HS-5 (cell line): ENCODE measurements at regions not wholly inside any gene's neighbourhood (a gene's known extent, or its start where the extent isn't known, plus 50 kb on each side); places are given as distances from the start of the nearest gene placed in this dataset.

Experiments
- DNase-seq: peaks from one replicate; pipeline ENCODE4 v3.0.0-alpha.2; 2012; ENCODE audit warnings: low read depth

DNA sequence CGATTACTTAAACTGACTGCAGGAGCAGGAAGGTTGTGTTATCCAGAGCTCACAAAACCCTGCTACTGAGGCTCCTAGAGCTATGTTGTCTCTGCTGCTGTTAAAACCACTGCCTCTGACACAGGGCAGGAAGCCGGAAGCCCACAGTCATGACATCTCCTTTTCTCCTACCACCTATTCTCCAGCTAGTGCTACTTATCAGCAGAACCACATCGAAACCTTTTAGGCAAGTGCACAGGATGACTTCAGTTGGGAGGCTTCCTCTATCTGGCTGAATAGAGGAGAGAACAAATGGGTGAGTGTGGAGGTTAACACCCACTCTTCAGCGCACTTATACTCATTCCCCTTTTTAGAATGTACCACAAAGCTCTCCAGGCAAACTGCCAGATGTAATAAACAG lies 638.0 kb downstream of the OTOL1 start:
- DNase-seq = no peak

- no peak for DNase-seq
Measured at GRCh38 chr3:162136136-162136535, 639.5 kb downstream of the OTOL1 start.

DNA sequence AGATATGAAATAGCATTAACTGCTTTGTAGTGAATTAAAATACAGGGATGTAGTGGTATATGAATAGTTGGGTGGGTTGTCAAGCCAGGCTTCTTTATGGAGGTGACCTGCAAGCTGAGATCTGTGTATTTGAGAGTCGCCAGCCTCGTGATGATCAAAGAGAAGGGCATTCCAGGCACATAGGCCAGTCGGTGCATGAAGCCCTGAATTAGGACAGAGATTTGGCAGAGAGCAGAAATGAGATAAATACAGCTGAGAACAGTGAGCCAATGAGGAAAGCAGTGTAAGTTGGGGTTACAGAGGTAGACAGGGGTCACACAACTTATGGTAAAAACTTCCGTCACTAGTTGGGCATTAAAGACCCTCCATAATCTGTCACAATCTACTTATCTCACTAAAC lies 641.9 kb downstream of the OTOL1 start:
- DNase-seq = no peak

- no peak for DNase-seq
Measured at GRCh38 chr3:162139841-162140240, 643.2 kb downstream of the OTOL1 start.

DNA sequence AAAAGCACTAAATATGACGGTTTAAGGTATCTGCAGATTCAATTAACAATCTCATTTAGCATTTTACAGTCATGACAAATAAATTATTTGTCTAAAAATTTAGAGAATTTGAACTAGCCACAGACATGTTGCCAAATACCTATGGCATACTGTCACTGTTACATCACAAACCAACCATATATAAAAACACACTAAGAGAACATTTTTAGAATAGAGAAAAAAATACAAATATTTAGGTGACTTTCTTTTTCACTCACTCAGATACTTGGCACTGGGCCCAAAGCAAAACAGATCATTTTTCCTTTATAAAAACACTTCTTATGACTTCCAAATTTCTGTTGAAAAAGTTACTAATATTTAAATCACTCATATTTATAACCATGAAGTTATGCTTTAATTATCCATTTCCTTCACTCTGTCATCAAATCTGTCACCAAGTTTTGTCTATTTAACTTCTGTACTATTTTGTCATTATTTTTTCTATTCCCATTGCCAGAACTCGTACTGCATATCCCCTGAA lies 644.7 kb downstream of the OTOL1 start:
- DNase-seq = peak; percentile 69

DNA sequence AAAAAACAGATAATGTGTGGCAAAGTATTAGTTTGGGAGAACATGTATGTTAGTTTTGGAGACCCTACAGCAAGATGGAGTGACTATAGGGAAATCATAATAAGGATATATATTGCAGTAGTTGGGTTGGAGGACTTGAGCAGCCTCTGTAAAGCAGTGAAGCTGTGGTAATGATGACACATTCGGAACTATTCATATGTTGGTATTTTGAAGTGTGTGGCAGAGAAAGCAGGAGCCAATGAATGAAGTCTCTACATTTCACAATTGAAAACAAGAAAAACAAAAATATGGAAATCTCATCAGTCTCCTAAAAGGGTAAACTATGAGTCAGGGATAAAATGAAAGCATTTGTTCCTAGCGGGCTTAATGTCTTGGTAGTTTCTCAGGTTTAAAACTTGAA lies 645.9 kb downstream of the OTOL1 start:
- peak; percentile 72 for DNase-seq

GRCh38 chr3:162143180-162143579 lies 646.6 kb downstream of the OTOL1 start:
- DNase-seq = no peak

DNA sequence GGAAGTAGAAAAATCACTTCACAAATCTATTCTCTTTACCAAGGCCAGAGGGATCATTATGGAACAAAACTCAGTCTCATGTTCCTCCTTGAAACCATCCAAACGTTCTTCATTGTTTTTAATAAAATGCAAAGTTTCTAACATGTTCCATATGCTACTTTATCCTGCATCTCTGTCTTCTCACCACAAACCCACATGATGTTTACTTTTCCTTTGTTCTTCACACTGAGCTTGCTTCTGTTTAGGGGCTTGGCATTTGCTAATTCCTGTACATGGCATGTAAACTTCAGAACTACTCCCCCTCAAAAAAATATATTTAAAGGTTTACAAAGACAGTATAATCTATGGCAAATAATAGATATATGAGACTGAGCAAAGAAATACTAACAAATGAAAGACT lies 651.4 kb downstream of the OTOL1 start:
- no peak for DNase-seq

DNA sequence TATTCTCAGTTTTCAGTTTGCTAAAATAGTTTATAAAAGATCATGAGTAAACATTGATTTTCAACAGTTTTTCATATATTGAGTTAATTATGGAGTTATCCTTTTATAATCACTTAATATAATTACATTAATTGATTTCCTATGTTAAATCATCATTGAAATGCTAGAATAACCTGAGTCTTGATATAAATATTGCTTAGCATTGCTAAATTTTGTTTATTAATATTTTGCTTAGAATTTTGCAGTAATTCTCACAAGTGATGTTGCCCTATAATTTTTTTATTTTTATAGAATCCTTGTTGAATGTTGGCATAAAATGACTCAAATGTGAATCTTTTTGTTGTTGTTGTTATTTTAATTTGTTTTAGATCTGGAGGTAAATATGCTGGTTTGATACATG lies 654.2 kb downstream of the OTOL1 start:
- no peak for DNase-seq

DNA sequence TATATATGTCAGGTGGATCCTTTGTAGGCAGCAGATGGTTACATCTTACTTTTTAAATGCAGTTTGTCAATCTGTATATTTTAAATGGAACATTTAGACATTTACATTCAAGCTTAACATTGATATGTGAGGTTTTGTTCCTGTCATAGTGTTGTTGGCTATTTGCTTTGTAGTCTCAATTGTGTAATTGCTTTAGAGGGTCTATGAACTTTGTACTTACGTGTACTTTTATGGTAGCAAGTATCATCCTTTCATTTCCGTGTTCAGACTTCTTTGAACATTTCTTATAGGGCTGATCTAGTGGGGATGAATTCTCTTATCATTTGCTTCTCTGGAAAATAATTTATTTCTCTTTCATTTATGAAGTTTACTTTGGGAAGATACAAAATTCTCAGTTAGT lies 656.0 kb downstream of the OTOL1 start:
- no peak for DNase-seq

GRCh38 chr3:162161595-162161994 lies 665.0 kb downstream of the OTOL1 start:
- DNase-seq = no peak

DNA sequence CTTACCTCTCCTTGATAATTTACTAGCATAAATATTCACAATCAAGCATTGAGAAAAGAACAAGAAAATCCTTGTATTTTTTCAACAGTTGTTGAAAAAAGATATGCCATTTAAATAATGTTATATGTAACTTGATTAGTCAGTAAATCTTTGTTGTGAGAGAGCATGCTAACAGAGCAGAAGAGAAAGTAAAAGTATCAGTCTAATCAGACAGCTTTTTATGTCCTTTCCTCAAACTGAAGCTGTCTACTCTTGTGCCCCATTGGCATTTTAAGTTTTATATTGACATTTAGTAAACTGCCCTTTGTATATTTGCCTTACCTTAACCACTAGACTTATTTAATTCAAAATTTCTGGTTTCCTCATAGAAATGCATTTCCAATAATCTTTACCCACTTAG lies 668.7 kb downstream of the OTOL1 start:
- no peak for DNase-seq

DNA sequence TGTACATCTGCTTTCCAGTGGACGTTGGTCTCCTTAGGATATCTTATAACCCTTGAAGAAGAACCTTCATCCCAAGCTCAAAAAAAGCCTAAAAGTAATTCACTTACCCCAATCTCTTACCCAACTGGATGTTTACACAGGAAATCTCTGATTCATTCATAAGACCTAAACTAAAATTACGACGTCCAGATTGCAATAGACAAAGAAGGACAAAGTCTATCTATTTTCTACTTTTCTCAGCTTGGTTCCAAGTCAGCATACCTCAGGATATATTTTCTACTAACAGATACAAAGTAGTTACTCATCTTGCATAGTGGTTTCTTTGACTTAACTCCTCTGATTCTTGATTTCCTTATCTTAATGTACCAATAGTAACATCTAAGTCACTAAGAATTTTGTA lies 669.9 kb downstream of the OTOL1 start:
- DNase-seq = peak; percentile 2

GRCh38 chr3:162168715-162169114 lies 672.1 kb downstream of the OTOL1 start:
- no peak for DNase-seq

DNA sequence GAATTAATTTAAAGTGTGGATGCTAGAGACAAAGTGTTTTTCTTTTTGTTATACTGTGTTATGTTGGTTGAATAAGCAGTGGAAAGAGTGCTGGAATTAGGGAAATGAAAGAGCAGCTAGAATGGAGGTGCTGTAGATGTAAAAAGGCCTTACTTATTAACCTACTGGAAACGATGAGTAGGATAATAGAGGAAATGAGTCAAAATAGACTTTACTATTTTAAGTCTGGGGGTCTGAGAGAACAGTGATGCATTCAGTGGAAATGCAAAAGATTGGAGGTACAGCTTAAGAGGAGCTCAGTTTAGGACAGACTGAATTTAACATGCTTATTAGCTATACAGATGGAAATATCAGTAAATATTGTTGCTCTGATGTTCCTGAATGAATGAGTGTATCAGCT lies 674.0 kb downstream of the OTOL1 start:
- no peak for DNase-seq

- DNase-seq = no peak
Measured at GRCh38 chr3:162171970-162172369, 675.4 kb downstream of the OTOL1 start.

DNA sequence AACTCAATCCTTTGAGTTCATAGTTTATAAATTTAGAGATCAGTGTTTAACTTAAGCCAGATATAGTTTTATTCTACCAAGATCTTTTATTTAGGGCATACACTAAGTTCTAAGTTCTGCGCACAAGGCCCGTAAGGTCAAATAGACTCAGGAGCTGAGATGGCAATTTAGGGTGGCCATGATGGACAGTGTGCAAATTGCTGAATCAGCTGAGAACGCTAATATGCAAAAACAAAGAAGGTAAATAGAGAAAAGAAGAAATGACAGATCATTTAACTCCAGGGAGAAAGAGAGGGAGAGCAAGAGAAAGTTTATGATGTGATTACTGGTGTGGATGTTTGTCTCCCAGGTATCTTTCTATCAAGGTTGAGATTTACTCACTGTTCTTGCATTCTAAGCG lies 678.5 kb downstream of the OTOL1 start:
- DNase-seq = no peak

GRCh38 chr3:162175878-162176277 lies 679.3 kb downstream of the OTOL1 start:
- DNase-seq = no peak

GRCh38 chr3:162183440-162183839 lies 686.8 kb downstream of the OTOL1 start:
- DNase-seq = no peak

DNA sequence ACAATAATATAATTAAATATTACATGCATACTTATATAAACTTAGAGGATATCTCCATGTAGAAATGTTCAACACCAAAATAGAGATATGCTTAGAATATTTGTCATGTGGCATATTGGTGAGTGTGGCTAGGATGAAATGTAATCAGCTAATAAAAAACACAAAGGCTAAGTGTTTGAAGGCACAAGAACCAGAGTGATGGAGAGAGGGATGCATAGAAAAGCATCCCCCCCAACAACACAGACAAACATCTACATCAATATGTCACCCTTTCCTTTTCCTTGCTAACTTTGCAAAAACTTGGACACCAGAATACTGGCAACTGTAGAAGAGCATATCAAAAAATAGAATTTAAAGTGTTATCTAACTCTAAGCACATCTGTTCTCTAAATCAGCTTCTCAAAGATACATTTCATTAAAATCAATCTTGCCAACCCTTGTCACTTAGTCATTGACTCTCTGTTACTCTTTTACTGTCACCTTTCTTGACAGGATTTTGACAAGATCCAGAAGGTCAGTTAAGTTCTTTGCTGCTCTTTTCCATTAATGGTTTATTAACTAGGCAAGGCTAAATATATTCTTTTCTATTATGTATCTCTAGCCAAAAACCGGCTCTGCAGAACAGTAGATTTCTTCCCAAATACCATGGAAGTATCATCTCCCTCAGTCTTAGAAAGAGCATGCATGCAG lies 695.9 kb downstream of the OTOL1 start:
- DNase-seq = no peak

- DNase-seq = no peak
Measured at GRCh38 chr3:162193148-162194095, 696.8 kb downstream of the OTOL1 start.

GRCh38 chr3:162195147-162195546 lies 698.5 kb downstream of the OTOL1 start:
- no peak for DNase-seq

GRCh38 chr3:162196964-162197363 lies 700.4 kb downstream of the OTOL1 start:
- no peak for DNase-seq
